Common myeloid progenitor, CD34-positive (primary cell): ENCODE measurements at regions not wholly inside any gene's neighbourhood (a gene's known extent, or its start where the extent isn't known, plus 50 kb on each side); places are given as distances from the start of the nearest gene placed in this dataset.

Experiments used
- CTCF ChIA-PET: fragments of 350-600 bp; sonication (Branson Sonifier 250); formaldehyde crosslinking; loops from one replicate; lab custom pipeline; 2021; ENCODE audit warnings: antibody characterized with exemption; lab: Charles Lee
- POLR2A ChIA-PET: fragments of 350-600 bp; sonication (Branson Sonifier 250); formaldehyde crosslinking; loops from one replicate; lab custom pipeline; 2021; ENCODE audit warnings: antibody characterized with exemption; lab: Charles Lee
- DNase-seq, 3 donors: peaks; one replicate each; pipeline versions ENCODE4 v3.0.0 to v3.0.0-alpha.2; 2013
- H3K27ac ChIP-seq, 2 experiments: 1 replicate in 1 of 2; 2 replicates in 1 of 2; pipeline ENCODE4 v1.7.0; 2013; ENCODE audit warnings: inconsistent platforms in 2 of 2, low read length in 2 of 2, mild to moderate bottlenecking in 2 of 2, low read depth in 1 of 2, moderate library complexity in 1 of 2; ENCODE audit not compliant: severe bottlenecking in 2 of 2, insufficient read depth in 1 of 2, poor library complexity in 1 of 2
- H3K27me3 ChIP-seq, 5 experiments: replicated peaks in 2 of 5; 1 replicate in 3 of 5; 2 replicates in 2 of 5; pipeline versions ENCODE4 v1.6.1 to v1.7.0; 2013; ENCODE audit warnings: low read length in 4 of 5, mild to moderate bottlenecking in 2 of 5, moderate library complexity in 2 of 5, inconsistent platforms in 1 of 5; ENCODE audit not compliant: insufficient read depth in 5 of 5, control insufficient read depth in 4 of 5
- H3K36me3 ChIP-seq, 4 experiments: 1 replicate in 2 of 4; 2 replicates in 2 of 4; pipeline versions ENCODE4 v1.6.1 to v1.7.0; 2013; ENCODE audit warnings: low read length in 3 of 4, control low read depth in 1 of 4, mild to moderate bottlenecking in 1 of 4; ENCODE audit not compliant: control insufficient read depth in 4 of 4, insufficient read depth in 4 of 4
- H3K4me1 ChIP-seq, 4 experiments: 1 replicate in 3 of 4; 2 replicates in 1 of 4; pipeline versions ENCODE4 v1.6.1 to v1.7.1; 2013; ENCODE audit warnings: low read length in 3 of 4, mild to moderate bottlenecking in 3 of 4, control low read depth in 1 of 4, inconsistent platforms in 1 of 4, moderate library complexity in 1 of 4; ENCODE audit not compliant: control insufficient read depth in 4 of 4, insufficient read depth in 4 of 4; ENCODE audit errors: control extremely low read depth in 1 of 4
- H3K4me3 ChIP-seq, 7 experiments: 1 replicate in 4 of 7; 2 replicates in 3 of 7; pipeline versions ENCODE4 v1.5.1 to v1.7.0; 2013; ENCODE audit warnings: mild to moderate bottlenecking in 7 of 7, low read length in 6 of 7, moderate library complexity in 6 of 7, inconsistent platforms in 2 of 7, low read depth in 2 of 7, control low read depth in 1 of 7; ENCODE audit not compliant: insufficient read depth in 4 of 7, control insufficient read depth in 1 of 7; ENCODE audit errors: extremely low read depth in 1 of 7
- H3K9me3 ChIP-seq, 5 experiments: 1 replicate in 4 of 5; 2 replicates in 1 of 5; pipeline versions ENCODE4 v1.6.1 to v1.7.1; 2013; ENCODE audit warnings: low read length in 4 of 5, mild to moderate bottlenecking in 2 of 5, inconsistent platforms in 1 of 5, low read depth in 1 of 5, moderate library complexity in 1 of 5; ENCODE audit not compliant: control insufficient read depth in 4 of 5, insufficient read depth in 2 of 5; ENCODE audit errors: control extremely low read depth in 1 of 5
- WGBS: methylation state at CpG from one replicate; pipeline ENCODE4 v1.1.5; 2013; ENCODE audit not compliant: insufficient coverage; 5-methylcytosine and 5-hydroxymethylcytosine counted together

- Histone ChIP-seq H3K9me3 (peaks cover 0 to 1% (median 0%) of the 10 kb centered on the region in 5 experiments), H3K36me3 (no peaks in the 10 kb centered on the region), H3K4me3 (no peak overlapping the region), H3K27me3 (no peaks in the 10 kb centered on the region), H3K27ac (no peak overlapping the region), H3K4me1 (no peaks in the 10 kb centered on the region)
- ChIA-PET POLR2A (no interaction called here), CTCF (no interaction called here)
- whole genome bisulfite sequencing: 92% methylated on average over 2 of the region's 2 CpGs
- no peak for DNase-seq
Measured at GRCh38 chr2:81576713-81577112, 1272.2 kb upstream of the LRRTM1 start.

- ChIA-PET CTCF (no interaction called here), POLR2A (no interaction called here)
- no peaks in the 10 kb centered on the region for H3K9me3 ChIP-seq
- no peaks in the 10 kb centered on the region for H3K27me3 ChIP-seq
- no peak overlapping the region for H3K27ac ChIP-seq
- no peaks in the 10 kb centered on the region for H3K4me1 ChIP-seq
- H3K4me3 ChIP-seq: no peak overlapping the region
- no peaks in the 10 kb centered on the region for H3K36me3 ChIP-seq
- DNase-seq: no peak
- 100% methylated on average over 2 of the region's 3 CpGs for WGBS
Measured at GRCh38 chr2:81551040-81551634, 1246.6 kb upstream of the LRRTM1 start.

GRCh38 chr2:81550277-81550676 is 1245.7 kb upstream of the LRRTM1 start:
- POLR2A ChIA-PET: no interaction called here
- WGBS: no CpG with 5 or more reads among the region's 3 CpGs
- H3K36me3 ChIP-seq: no peaks in the 10 kb centered on the region
- H3K9me3 ChIP-seq: no peaks in the 10 kb centered on the region
- no peak for DNase-seq
- no peaks in the 10 kb centered on the region for H3K27me3 ChIP-seq
- CTCF ChIA-PET: no interaction called here
- no peak overlapping the region for H3K27ac ChIP-seq
- H3K4me3 ChIP-seq: no peak overlapping the region
- no peaks in the 10 kb centered on the region for H3K4me1 ChIP-seq

- 98% methylated on average over 5 of the region's 5 CpGs for WGBS
- ChIA-PET POLR2A (no interaction called here), CTCF (no interaction called here)
- Histone ChIP-seq H3K4me1 (no peaks in the 10 kb centered on the region), H3K4me3 (no peak overlapping the region), H3K27ac (no peak overlapping the region), H3K36me3 (no peaks in the 10 kb centered on the region), H3K27me3 (no peaks in the 10 kb centered on the region), H3K9me3 (no peaks in the 10 kb centered on the region)
- DNase-seq: no peak
Measured at GRCh38 chr2:81549646-81550045, 1245.1 kb upstream of the LRRTM1 start.

GRCh38 chr2:81545626-81546025 is 1241.1 kb upstream of the LRRTM1 start:
- Histone ChIP-seq H3K4me3 (no peak overlapping the region), H3K27ac (no peak overlapping the region), H3K36me3 (no peaks in the 10 kb centered on the region), H3K9me3 (no peaks in the 10 kb centered on the region), H3K27me3 (no peaks in the 10 kb centered on the region), H3K4me1 (no peaks in the 10 kb centered on the region)
- DNase-seq: no peak
- ChIA-PET CTCF (interaction anchor here (0.6 kb wide), 1 partner anchor 1865 kb away, joined by 3 read pairs; no protein-coding TSS in a partner anchor), POLR2A (no interaction called here)
- WGBS: no CpG with 5 or more reads among the region's 2 CpGs

- Histone ChIP-seq H3K27me3 (no peaks in the 10 kb centered on the region), H3K4me3 (no peak overlapping the region), H3K36me3 (no peaks in the 10 kb centered on the region), H3K4me1 (no peaks in the 10 kb centered on the region), H3K27ac (no peak overlapping the region), H3K9me3 (no peaks in the 10 kb centered on the region)
- CTCF ChIA-PET: no interaction called here
- no peak for DNase-seq
- POLR2A ChIA-PET: no interaction called here
- no CpG with 5 or more reads among the region's 1 CpG for WGBS
Measured at GRCh38 chr2:81542119-81542518, 1237.6 kb upstream of the LRRTM1 start.

DNA sequence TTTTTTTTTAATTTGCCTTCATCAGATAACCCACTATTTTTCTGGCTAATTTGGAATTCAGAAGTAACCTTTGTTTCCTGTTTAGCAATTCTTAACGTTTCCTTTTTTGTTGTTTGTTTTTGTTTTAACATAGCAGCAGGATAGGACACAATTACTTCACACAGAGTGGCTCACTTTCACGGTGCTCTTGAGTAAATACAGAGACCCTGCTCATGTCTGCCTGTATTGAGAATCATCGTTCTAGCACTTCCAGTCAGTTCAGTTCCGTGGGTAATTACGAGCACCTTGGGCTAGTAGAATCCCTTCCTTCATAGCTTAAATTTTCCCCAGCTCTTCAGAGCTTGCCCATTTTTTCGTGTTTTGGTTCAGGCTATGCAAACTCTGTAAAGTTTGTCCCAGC is 1225.4 kb upstream of the LRRTM1 start:
- H3K4me1 ChIP-seq: no peaks in the 10 kb centered on the region
- ChIA-PET CTCF (no interaction called here), POLR2A (interaction anchor here (0.6 kb wide), 1 partner anchor 13 kb away, joined by 4 read pairs; no protein-coding TSS in a partner anchor)
- H3K27me3 ChIP-seq: no peaks in the 10 kb centered on the region
- 95% methylated on average over 6 of the region's 6 CpGs for WGBS
- no peaks in the 10 kb centered on the region for H3K36me3 ChIP-seq
- DNase-seq: no peak
- H3K4me3 ChIP-seq: no peak overlapping the region
- H3K27ac ChIP-seq: no peak overlapping the region
- no peaks in the 10 kb centered on the region for H3K9me3 ChIP-seq
